Spinal cord (tissue), 9 donors: ENCODE measurements at regions not wholly inside any gene's neighbourhood (a gene's known extent, or its start where the extent isn't known, plus 50 kb on each side); places are given as distances from the start of the nearest gene placed in this dataset.

Source experiments
- DNase-seq, 6 donors: peaks; one replicate each; pipeline versions ENCODE4 v3.0.0 to v3.0.0-alpha.2; 2013 to 2015; ENCODE audit warnings: low spot score in 6 of 6, low read depth in 4 of 6
- H3K27ac ChIP-seq: one replicate; pipeline ENCODE4 v1.5.1; 2013; ENCODE audit warnings: low read depth, low read length, control low read depth
- H3K27me3 ChIP-seq: one replicate; pipeline ENCODE4 v1.6.1; 2013; ENCODE audit warnings: low read length; ENCODE audit not compliant: control insufficient read depth, insufficient read depth
- H3K36me3 ChIP-seq: one replicate; pipeline ENCODE4 v1.6.1; 2013; ENCODE audit warnings: low read length; ENCODE audit not compliant: control insufficient read depth, insufficient read depth
- H3K4me1 ChIP-seq: one replicate; pipeline ENCODE4 v1.6.1; 2013; ENCODE audit warnings: low read length; ENCODE audit not compliant: control insufficient read depth, insufficient read depth
- H3K4me3 ChIP-seq: one replicate; pipeline ENCODE4 v1.5.1; 2013; ENCODE audit warnings: low read depth, low read length, control low read depth
- H3K9me3 ChIP-seq: one replicate; pipeline ENCODE4 v1.6.1; 2013; ENCODE audit warnings: low read length; ENCODE audit not compliant: control insufficient read depth, insufficient read depth
- WGBS: methylation state at CpG from one replicate; pipeline ENCODE4 v1.1.5; 2013; ENCODE audit warnings: missing lambda C conversion rate; ENCODE audit not compliant: insufficient coverage; 5-methylcytosine and 5-hydroxymethylcytosine counted together
- donor health status: healthy.

GRCh38 chr5:4860631-4861030 lies 279.5 kb upstream of the ADAMTS16 start:
- Histone ChIP-seq H3K9me3 (no peaks in the 10 kb centered on the region), H3K4me1 (no peaks in the 10 kb centered on the region), H3K27me3 (no peaks in the 10 kb centered on the region), H3K27ac (no peak overlapping the region), H3K4me3 (no peak overlapping the region), H3K36me3 (no peaks in the 10 kb centered on the region)
- WGBS, result 92% methylated on average over 4 of the region's 5 CpGs
- DNase-seq, result peak in 1 of 6 donors; percentile 37

- H3K27ac ChIP-seq, result no peak overlapping the region
- DNase-seq, result peak in 5 of 6 donors; percentile 35 to 92 (median 55)
- H3K36me3 ChIP-seq, result no peaks in the 10 kb centered on the region
- no peaks in the 10 kb centered on the region for H3K27me3 ChIP-seq
- H3K4me3 ChIP-seq, result no peak overlapping the region
- no peaks in the 10 kb centered on the region for H3K9me3 ChIP-seq
- H3K4me1 ChIP-seq, result no peaks in the 10 kb centered on the region
- WGBS, result no CpG with 5 or more reads among the region's 1 CpG
Measured at GRCh38 chr5:4862500-4862899, 277.6 kb upstream of the ADAMTS16 start.

- Histone ChIP-seq H3K36me3 (no peaks in the 10 kb centered on the region), H3K27ac (no peak overlapping the region), H3K4me3 (no peak overlapping the region), H3K27me3 (no peaks in the 10 kb centered on the region), H3K4me1 (no peaks in the 10 kb centered on the region), H3K9me3 (no peaks in the 10 kb centered on the region)
- DNase-seq, result no peak
- 96% methylated on average over 49 of the region's 49 CpGs for WGBS
Measured at GRCh38 chr5:4866131-4866659, 273.9 kb upstream of the ADAMTS16 start.

GRCh38 chr5:4866817-4867216 lies 273.3 kb upstream of the ADAMTS16 start:
- Histone ChIP-seq H3K36me3 (no peaks in the 10 kb centered on the region), H3K4me3 (no peak overlapping the region), H3K27me3 (no peaks in the 10 kb centered on the region), H3K27ac (no peak overlapping the region), H3K4me1 (no peaks in the 10 kb centered on the region), H3K9me3 (no peaks in the 10 kb centered on the region)
- 98% methylated on average over 15 of the region's 21 CpGs for WGBS
- no peak for DNase-seq

- H3K4me1 ChIP-seq, result no peaks in the 10 kb centered on the region
Measured at GRCh38 chr5:4868140-4868735, 271.9 kb upstream of the ADAMTS16 start.

GRCh38 chr5:4873652-4874051 lies 266.5 kb upstream of the ADAMTS16 start:
- H3K27ac ChIP-seq, result no peak overlapping the region
- 80% methylated on average over 5 of the region's 8 CpGs for WGBS
- no peak overlapping the region for H3K4me3 ChIP-seq
- no peaks in the 10 kb centered on the region for H3K27me3 ChIP-seq
- no peaks in the 10 kb centered on the region for H3K4me1 ChIP-seq
- H3K9me3 ChIP-seq, result no peaks in the 10 kb centered on the region
- H3K36me3 ChIP-seq, result no peaks in the 10 kb centered on the region
- no peak for DNase-seq

More at GRCh38 chr5:4868140-4868735, 271.9 kb upstream of the ADAMTS16 start:
- WGBS, result 10% methylated on average over 2 of the region's 9 CpGs
- H3K9me3 ChIP-seq, result no peaks in the 10 kb centered on the region
- H3K4me3 ChIP-seq, result no peak overlapping the region
- H3K27me3 ChIP-seq, result no peaks in the 10 kb centered on the region
- no peaks in the 10 kb centered on the region for H3K36me3 ChIP-seq
- no peak overlapping the region for H3K27ac ChIP-seq
- peak in 4 of 6 donors; percentile 20 to 62 (median 42) for DNase-seq

GRCh38 chr5:4874097-4874496 lies 266.0 kb upstream of the ADAMTS16 start:
- no peak for DNase-seq
- H3K27me3 ChIP-seq, result no peaks in the 10 kb centered on the region
- H3K4me1 ChIP-seq, result no peaks in the 10 kb centered on the region
- no peak overlapping the region for H3K27ac ChIP-seq
- no peaks in the 10 kb centered on the region for H3K9me3 ChIP-seq
- no peaks in the 10 kb centered on the region for H3K36me3 ChIP-seq
- WGBS, result 90% methylated on average over 7 of the region's 10 CpGs
- no peak overlapping the region for H3K4me3 ChIP-seq

- Histone ChIP-seq H3K27ac (no peak overlapping the region), H3K27me3 (no peaks in the 10 kb centered on the region), H3K4me3 (no peak overlapping the region), H3K9me3 (no peaks in the 10 kb centered on the region), H3K4me1 (no peaks in the 10 kb centered on the region), H3K36me3 (no peaks in the 10 kb centered on the region)
- no peak for DNase-seq
- WGBS, result 88% methylated on average over 3 of the region's 4 CpGs
Measured at GRCh38 chr5:4875942-4876341, 264.2 kb upstream of the ADAMTS16 start.

GRCh38 chr5:4876804-4877203 lies 263.3 kb upstream of the ADAMTS16 start:
- Histone ChIP-seq H3K9me3 (no peaks in the 10 kb centered on the region), H3K36me3 (no peaks in the 10 kb centered on the region), H3K27me3 (no peaks in the 10 kb centered on the region), H3K4me1 (no peaks in the 10 kb centered on the region), H3K4me3 (no peak overlapping the region), H3K27ac (no peak overlapping the region)
- DNase-seq, result no peak
- 85% methylated on average over 8 of the region's 9 CpGs for WGBS

- Histone ChIP-seq H3K4me1 (no peaks in the 10 kb centered on the region), H3K4me3 (no peak overlapping the region), H3K36me3 (no peaks in the 10 kb centered on the region), H3K9me3 (no peaks in the 10 kb centered on the region), H3K27ac (no peak overlapping the region), H3K27me3 (no peaks in the 10 kb centered on the region)
- DNase-seq, result no peak
- 60% methylated on average over 1 of the region's 6 CpGs for WGBS
Measured at GRCh38 chr5:4877579-4877978, 262.6 kb upstream of the ADAMTS16 start.
